ENCODE measurements at regions not wholly inside any gene's neighbourhood (a gene's known extent, or its start where the extent isn't known, plus 50 kb on each side); places are given as distances from the start of the nearest gene placed in this dataset.

DNA sequence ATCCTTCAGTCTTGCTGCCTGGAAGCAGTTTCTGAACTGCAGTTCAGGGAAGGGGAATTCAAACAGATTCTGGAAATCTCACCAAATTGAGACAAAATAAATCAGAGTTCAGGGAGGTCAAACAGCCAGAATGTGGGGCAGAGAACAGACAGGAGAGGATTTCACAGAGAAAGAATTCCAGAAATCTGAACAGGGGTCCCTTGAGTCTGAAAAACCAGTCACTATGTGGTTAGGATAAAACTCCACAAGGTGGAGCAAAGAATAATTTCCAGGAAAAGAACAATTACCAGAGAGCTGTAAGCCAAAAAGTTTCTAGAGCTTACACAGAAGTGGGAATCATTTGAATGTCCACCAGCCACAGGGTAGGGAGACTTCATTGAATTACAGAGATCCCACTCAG, 84.7 kb downstream of the URB2 start:
- no peak for TF ChIP-seq CREB1 (IDR thresholded peaks at IDR 0.05; ENCODE audit: low read depth)
- TF ChIP-seq CEBPB (IDR thresholded peaks at IDR 0.05) = no peak
- TF ChIP-seq RAD21 (IDR thresholded peaks at IDR 0.05; ENCODE audit: low read depth) = peak; percentile 15; the same call in 1 of the 2 replicates

DNA sequence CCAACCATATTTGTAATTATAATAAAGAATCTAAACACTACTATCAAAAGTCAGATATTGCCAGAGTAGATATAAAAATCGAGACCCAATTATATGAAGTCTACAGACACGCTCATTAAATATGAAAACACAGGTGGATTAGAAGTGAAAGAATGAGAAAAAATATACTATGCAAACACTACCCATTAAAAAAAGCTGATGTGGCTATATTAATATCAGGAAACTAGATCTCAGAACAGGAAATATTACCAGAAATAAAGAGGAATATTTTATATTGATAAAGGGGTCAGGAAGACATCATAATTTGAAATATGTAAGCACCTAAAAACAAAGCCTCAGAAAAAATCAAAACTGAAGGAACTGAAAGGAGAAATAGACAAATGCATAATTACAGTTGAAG, 88.3 kb downstream of the URB2 start:
- TF ChIP-seq EGR1 (IDR thresholded peaks at IDR 0.05) (no peak), YY1 (IDR thresholded peaks at IDR 0.05; ENCODE audit: low read depth) (no peak), ZBTB7A (IDR thresholded peaks at IDR 0.05; ENCODE audit: low read depth) (no peak), TEAD4 (IDR thresholded peaks at IDR 0.05) (no peak), RAD21 (IDR thresholded peaks at IDR 0.05; ENCODE audit: low read depth) (no peak), CREB1 (IDR thresholded peaks at IDR 0.05; ENCODE audit: low read depth) (no peak), CEBPB (IDR thresholded peaks at IDR 0.05) (no peak), EP300 (IDR thresholded peaks at IDR 0.05; ENCODE audit: borderline replicate concordance) (no peak), NFIC (IDR thresholded peaks at IDR 0.05) (no peak), TAF1 (IDR thresholded peaks at IDR 0.05; ENCODE audit: low read depth) (no peak), FOXM1 (IDR thresholded peaks at IDR 0.05; ENCODE audit: borderline replicate concordance, low read depth) (no peak), TCF12 (IDR thresholded peaks at IDR 0.05; ENCODE audit: low read depth) (no peak)
- TF ChIP-seq, protein P1, sequence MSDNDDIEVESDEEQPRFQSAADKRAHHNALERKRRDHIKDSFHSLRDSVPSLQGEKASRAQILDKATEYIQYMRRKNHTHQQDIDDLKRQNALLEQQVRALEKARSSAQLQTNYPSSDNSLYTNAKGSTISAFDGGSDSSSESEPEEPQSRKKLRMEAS (IDR thresholded peaks at IDR 0.05) = no peak
- TF ChIP-seq, protein P2, sequence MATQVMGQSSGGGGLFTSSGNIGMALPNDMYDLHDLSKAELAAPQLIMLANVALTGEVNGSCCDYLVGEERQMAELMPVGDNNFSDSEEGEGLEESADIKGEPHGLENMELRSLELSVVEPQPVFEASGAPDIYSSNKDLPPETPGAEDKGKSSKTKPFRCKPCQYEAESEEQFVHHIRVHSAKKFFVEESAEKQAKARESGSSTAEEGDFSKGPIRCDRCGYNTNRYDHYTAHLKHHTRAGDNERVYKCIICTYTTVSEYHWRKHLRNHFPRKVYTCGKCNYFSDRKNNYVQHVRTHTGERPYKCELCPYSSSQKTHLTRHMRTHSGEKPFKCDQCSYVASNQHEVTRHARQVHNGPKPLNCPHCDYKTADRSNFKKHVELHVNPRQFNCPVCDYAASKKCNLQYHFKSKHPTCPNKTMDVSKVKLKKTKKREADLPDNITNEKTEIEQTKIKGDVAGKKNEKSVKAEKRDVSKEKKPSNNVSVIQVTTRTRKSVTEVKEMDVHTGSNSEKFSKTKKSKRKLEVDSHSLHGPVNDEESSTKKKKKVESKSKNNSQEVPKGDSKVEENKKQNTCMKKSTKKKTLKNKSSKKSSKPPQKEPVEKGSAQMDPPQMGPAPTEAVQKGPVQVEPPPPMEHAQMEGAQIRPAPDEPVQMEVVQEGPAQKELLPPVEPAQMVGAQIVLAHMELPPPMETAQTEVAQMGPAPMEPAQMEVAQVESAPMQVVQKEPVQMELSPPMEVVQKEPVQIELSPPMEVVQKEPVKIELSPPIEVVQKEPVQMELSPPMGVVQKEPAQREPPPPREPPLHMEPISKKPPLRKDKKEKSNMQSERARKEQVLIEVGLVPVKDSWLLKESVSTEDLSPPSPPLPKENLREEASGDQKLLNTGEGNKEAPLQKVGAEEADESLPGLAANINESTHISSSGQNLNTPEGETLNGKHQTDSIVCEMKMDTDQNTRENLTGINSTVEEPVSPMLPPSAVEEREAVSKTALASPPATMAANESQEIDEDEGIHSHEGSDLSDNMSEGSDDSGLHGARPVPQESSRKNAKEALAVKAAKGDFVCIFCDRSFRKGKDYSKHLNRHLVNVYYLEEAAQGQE (IDR thresholded peaks at IDR 0.05; ENCODE audit: low read depth) = no peak
- TF ChIP-seq, protein P3, sequence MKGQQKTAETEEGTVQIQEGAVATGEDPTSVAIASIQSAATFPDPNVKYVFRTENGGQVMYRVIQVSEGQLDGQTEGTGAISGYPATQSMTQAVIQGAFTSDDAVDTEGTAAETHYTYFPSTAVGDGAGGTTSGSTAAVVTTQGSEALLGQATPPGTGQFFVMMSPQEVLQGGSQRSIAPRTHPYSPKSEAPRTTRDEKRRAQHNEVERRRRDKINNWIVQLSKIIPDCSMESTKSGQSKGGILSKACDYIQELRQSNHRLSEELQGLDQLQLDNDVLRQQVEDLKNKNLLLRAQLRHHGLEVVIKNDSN (IDR thresholded peaks at IDR 0.05) = no peak

DNA sequence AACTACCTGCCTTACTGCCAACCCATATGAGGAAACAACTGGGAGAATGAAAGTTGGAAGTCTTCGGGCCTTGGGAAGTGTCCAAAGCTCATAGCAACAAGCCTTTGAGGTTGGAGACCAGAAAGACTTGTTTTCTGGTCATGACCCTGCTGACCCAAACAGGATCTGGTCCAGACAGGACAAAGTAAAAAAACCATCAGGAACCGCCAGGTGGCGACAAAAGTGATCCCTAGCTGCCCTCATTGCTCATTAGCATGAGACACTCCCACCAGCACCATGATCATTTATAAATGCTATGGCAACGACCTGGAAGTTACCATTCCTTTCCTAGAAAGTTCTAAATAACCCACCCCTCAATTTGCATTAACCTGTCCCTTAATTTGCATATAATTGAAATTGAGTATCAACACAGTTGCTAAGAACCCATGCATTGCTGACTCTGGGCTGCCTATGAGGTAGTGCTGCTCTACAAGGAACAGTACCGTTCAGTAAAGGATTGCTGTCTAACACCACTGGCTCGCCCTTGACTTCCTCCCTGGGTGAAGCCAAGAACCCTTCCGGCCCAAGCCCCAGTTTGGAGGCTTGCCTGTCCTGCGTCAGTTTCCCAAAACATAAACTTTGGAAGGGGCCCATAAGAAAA, 89.0 kb downstream of the URB2 start:
- TF ChIP-seq, protein P3 (IDR thresholded peaks at IDR 0.05) = no peak
- TF ChIP-seq, protein P2 (IDR thresholded peaks at IDR 0.05; ENCODE audit: low read depth) = no peak
- TF ChIP-seq ZBTB7A (IDR thresholded peaks at IDR 0.05; ENCODE audit: low read depth) (no peak), TEAD4 (IDR thresholded peaks at IDR 0.05) (peak; percentile 29; the same call in 1 of the 2 replicates), FOXM1 (IDR thresholded peaks at IDR 0.05; ENCODE audit: borderline replicate concordance, low read depth) (no peak), YY1 (IDR thresholded peaks at IDR 0.05; ENCODE audit: low read depth) (no peak), CREB1 (IDR thresholded peaks at IDR 0.05; ENCODE audit: low read depth) (no peak), EP300 (IDR thresholded peaks at IDR 0.05; ENCODE audit: borderline replicate concordance) (peak; percentile 20; the same call in 1 of the 2 replicates), CEBPB (IDR thresholded peaks at IDR 0.05) (no peak), RAD21 (IDR thresholded peaks at IDR 0.05; ENCODE audit: low read depth) (peak; percentile 63), NFIC (IDR thresholded peaks at IDR 0.05) (peak; percentile 74), EGR1 (IDR thresholded peaks at IDR 0.05) (no peak), TCF12 (IDR thresholded peaks at IDR 0.05; ENCODE audit: low read depth) (peak; percentile 48; the same call in 1 of the 2 replicates)
- TF ChIP-seq, protein P1 (IDR thresholded peaks at IDR 0.05) = 0 out of 2 replicates have a peak, but pooled peaks have one; percentile 26

DNA sequence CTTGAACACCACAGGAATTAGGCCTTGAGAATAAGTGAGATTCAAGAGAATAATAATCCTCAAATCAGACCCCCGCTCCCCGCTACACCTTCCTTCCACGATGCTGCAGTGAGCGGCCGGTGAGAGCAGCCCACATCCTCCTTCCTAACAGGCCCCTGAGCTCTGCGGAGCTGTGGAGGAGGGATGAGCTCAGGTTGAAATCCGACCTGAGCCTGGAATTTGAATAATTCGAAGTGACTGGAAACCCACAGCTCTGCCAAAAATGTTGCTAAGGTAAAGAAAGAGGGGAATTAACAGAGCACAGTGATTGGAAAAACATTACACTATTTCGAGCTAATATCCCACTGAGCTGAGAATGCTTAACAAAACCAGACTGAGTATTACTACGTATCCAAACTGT, 90.0 kb downstream of the URB2 start:
- TF ChIP-seq CEBPB (IDR thresholded peaks at IDR 0.05) (peak; percentile 37; the same call in 1 of the 2 replicates), ZBTB7A (IDR thresholded peaks at IDR 0.05; ENCODE audit: low read depth) (no peak; the same call in 1 of the 2 replicates), NFIC (IDR thresholded peaks at IDR 0.05) (peak; percentile 91), EGR1 (IDR thresholded peaks at IDR 0.05) (no peak), EP300 (IDR thresholded peaks at IDR 0.05; ENCODE audit: borderline replicate concordance) (peak; percentile 80; the same call in 1 of the 2 replicates), TCF12 (IDR thresholded peaks at IDR 0.05; ENCODE audit: low read depth) (peak; percentile 79), YY1 (IDR thresholded peaks at IDR 0.05; ENCODE audit: low read depth) (no peak), TEAD4 (IDR thresholded peaks at IDR 0.05) (peak; percentile 99), CREB1 (IDR thresholded peaks at IDR 0.05; ENCODE audit: low read depth) (no peak), FOXM1 (IDR thresholded peaks at IDR 0.05; ENCODE audit: borderline replicate concordance, low read depth) (peak; percentile 67; the same call in 1 of the 2 replicates)
- TF ChIP-seq, protein P3 (IDR thresholded peaks at IDR 0.05) = no peak
- TF ChIP-seq, protein P1 (IDR thresholded peaks at IDR 0.05) = peak; percentile 74
- TF ChIP-seq, protein P2 (IDR thresholded peaks at IDR 0.05; ENCODE audit: low read depth) = no peak
